Spleen (tissue), 7 donors: ENCODE measurements at regions not wholly inside any gene's neighbourhood (a gene's known extent, or its start where the extent isn't known, plus 50 kb on each side); places are given as distances from the start of the nearest gene placed in this dataset.

ENCODE experiments used
- CTCF ChIP-seq, 11 experiments: fragments of 200-600 bp in 7 of 11; fragments of 450-650 bp in 4 of 11; sonication (generic) in 4 of 11; IDR thresholded peaks in 8 of 11; conservative IDR thresholded peaks in 3 of 11; 1 replicate in 7 of 11; 2 replicates in 4 of 11; pipeline versions ENCODE4 v1.4.0 to v1.8.0; 2016 to 2021; ENCODE audit warnings: antibody characterized with exemption in 11 of 11, inconsistent platforms in 4 of 11, mild to moderate bottlenecking in 1 of 11
- POLR2A ChIP-seq, 3 donors: fragments of 450-650 bp; IDR thresholded peaks; one replicate each; pipeline ENCODE4 v1.5.1; 2017; ENCODE audit warnings: antibody characterized with exemption in 3 of 3, mild to moderate bottlenecking in 1 of 3
- donor health status: DM: no; HTN: no; CAD: no; lungs with moderate emphysema.
- donor health status: DM: no; HTN: no; CAD: no.
- donor health status: DM: no; HTN: no; CAD: no.

GRCh38 chr13:83355041-83355440 lies 527.2 kb downstream of the SLITRK1 start:
- no peak for TF ChIP-seq CTCF (IDR thresholded peaks at IDR 0.05 in 8 of 11, conservative IDR thresholded peaks at IDR 0.05 in 3 of 11)
- no peak for TF ChIP-seq POLR2A (IDR thresholded peaks at IDR 0.05)
